IMR-90 (cell line): ENCODE measurements at regions not wholly inside any gene's neighbourhood (a gene's known extent, or its start where the extent isn't known, plus 50 kb on each side); places are given as distances from the start of the nearest gene placed in this dataset.

ENCODE experiments used
- ATAC-seq: fragments of 200-7000 bp; cut with Tn5 transposase; 2 replicates; pipeline ENCODE4 v1.9.1; 2020; ENCODE audit warnings: low read depth, mild to moderate bottlenecking, moderate library complexity
- BruUV-seq: library from RNA; stranded (reverse); fragments of 400-500 nt; replicated peaks from 2 replicates; lab custom pipeline; 2021; lab: Mats Ljungman, UMichigan
- CTCF ChIA-PET: fragments of 300-600 bp; formaldehyde crosslinking; extraction: SDS; loops from one replicate; lab custom pipeline; 2021; ENCODE audit warnings: antibody characterized with exemption; lab: Yijun Ruan, JAX
- POLR2A ChIA-PET: fragments of 300-600 bp; sonication (Branson Sonifier 250); formaldehyde crosslinking; loops from one replicate; lab custom pipeline; 2022; ENCODE audit warnings: antibody characterized with exemption; ENCODE audit not compliant: unreplicated experiment; lab: Charles Lee
- DNase-seq: peaks from one replicate; pipeline ENCODE4 v3.0.0; 2013
- H2AFZ ChIP-seq: replicated peaks from 2 replicates; pipeline ENCODE3; 2013; ENCODE audit warnings: low read length, mild to moderate bottlenecking; ENCODE audit not compliant: poor library complexity
- H2AK5ac ChIP-seq: 2 replicates; pipeline ENCODE4 v1.6.1; 2013; ENCODE audit warnings: low read depth, low read length, inconsistent platforms
- H2AK9ac ChIP-seq: replicated peaks from 2 replicates; pipeline ENCODE3; 2013; ENCODE audit warnings: mild to moderate bottlenecking, low read depth, low read length, moderate library complexity; ENCODE audit not compliant: poor library complexity
- H2BK120ac ChIP-seq: 2 replicates; pipeline ENCODE4 v1.6.1; 2013; ENCODE audit warnings: low read depth, low read length, inconsistent platforms
- H2BK15ac ChIP-seq: 3 replicates; pipeline ENCODE4 v1.6.1; 2013; ENCODE audit warnings: low read depth, low read length, inconsistent platforms
- H2BK20ac ChIP-seq: 2 replicates; pipeline ENCODE4 v1.6.1; 2013; ENCODE audit warnings: low read depth, mild to moderate bottlenecking, inconsistent platforms, low read length, moderate library complexity
- H2BK5ac ChIP-seq: 2 replicates; pipeline ENCODE4 v1.6.1; 2013; ENCODE audit warnings: mild to moderate bottlenecking, low read depth, low read length, inconsistent platforms; ENCODE audit not compliant: poor library complexity, severe bottlenecking
- H3K14ac ChIP-seq: replicated peaks from 2 replicates; pipeline ENCODE4 v1.6.1; 2013; ENCODE audit warnings: low read depth, low read length, inconsistent platforms
- H3K18ac ChIP-seq: 2 replicates; pipeline ENCODE4 v1.6.1; 2013; ENCODE audit warnings: low read depth, low read length, control low read depth
- H3K23ac ChIP-seq: 2 replicates; pipeline ENCODE4 v1.6.1; 2013; ENCODE audit warnings: low read depth, low read length, inconsistent platforms
- H3K27ac ChIP-seq: 2 replicates; pipeline ENCODE4 v1.5.1; 2013; ENCODE audit warnings: mild to moderate bottlenecking, control low read depth, low read length; ENCODE audit not compliant: insufficient read depth
- H3K27me3 ChIP-seq: 2 replicates; pipeline ENCODE4 v1.6.1; 2013; ENCODE audit warnings: low read length; ENCODE audit not compliant: control insufficient read depth, insufficient read depth
- H3K36me3 ChIP-seq: 2 replicates; pipeline ENCODE4 v1.6.1; 2013; ENCODE audit warnings: low read length, mixed read lengths; ENCODE audit not compliant: control insufficient read depth, insufficient read depth
- H3K4ac ChIP-seq: 2 replicates; pipeline ENCODE4 v1.6.1; 2013; ENCODE audit warnings: low read depth, low read length, inconsistent platforms
- H3K4me1 ChIP-seq: 2 replicates; pipeline ENCODE4 v1.6.1; 2013; ENCODE audit warnings: low read length, mixed read lengths; ENCODE audit not compliant: control insufficient read depth, insufficient read depth
- H3K4me2 ChIP-seq: 2 replicates; pipeline ENCODE4 v1.6.1; 2013; ENCODE audit warnings: low read depth, mild to moderate bottlenecking, control low read depth, low read length, moderate library complexity
- H3K4me3 ChIP-seq: 2 replicates; pipeline ENCODE4 v1.5.1; 2013; ENCODE audit warnings: low read depth, mild to moderate bottlenecking, control low read depth, low read length, moderate library complexity; ENCODE audit not compliant: insufficient read depth
- H3K56ac ChIP-seq: 2 replicates; pipeline ENCODE4 v1.6.1; 2013; ENCODE audit warnings: low read length, inconsistent platforms; ENCODE audit not compliant: insufficient read depth; ENCODE audit errors: extremely low read depth
- H3K79me1 ChIP-seq, 2 experiments: 2 replicates each; pipeline ENCODE4 v1.6.1; 2013; ENCODE audit warnings: low read length in 2 of 2, inconsistent platforms in 1 of 2, low read depth in 1 of 2
- H3K9ac ChIP-seq: 2 replicates; pipeline ENCODE4 v1.6.1; 2013; ENCODE audit warnings: low read depth, low read length, control low read depth
- H3K9me1 ChIP-seq: 2 replicates; pipeline ENCODE4 v1.6.1; 2013; ENCODE audit warnings: low read length, inconsistent platforms; ENCODE audit not compliant: insufficient read depth
- H3K9me3 ChIP-seq: 2 replicates; pipeline ENCODE4 v1.6.1; 2013; ENCODE audit warnings: low read length; ENCODE audit not compliant: control insufficient read depth, insufficient read depth
- H4K20me1 ChIP-seq: 2 replicates; pipeline ENCODE4 v1.6.1; 2013; ENCODE audit warnings: low read length, inconsistent platforms; ENCODE audit not compliant: insufficient read depth
- H4K5ac ChIP-seq: 2 replicates; pipeline ENCODE4 v1.6.1; 2013; ENCODE audit warnings: mild to moderate bottlenecking, low read depth, low read length, control low read depth
- H4K8ac ChIP-seq, 2 experiments: 2 replicates each; pipeline ENCODE4 v1.6.1; 2013; ENCODE audit warnings: low read depth in 2 of 2, low read length in 2 of 2, control low read depth in 1 of 2, inconsistent platforms in 1 of 2
- H4K91ac ChIP-seq: 2 replicates; pipeline ENCODE4 v1.6.1; 2013; ENCODE audit warnings: low read depth, low read length, inconsistent platforms; ENCODE audit not compliant: insufficient read depth
- FOS ChIP-seq: fragments of 150-350 bp; IDR thresholded peaks from 2 replicates; pipeline ENCODE4 v1.6.1; 2016; ENCODE audit warnings: low read depth, low read length
- MAFK ChIP-seq: IDR thresholded peaks from 2 replicates; pipeline ENCODE4 v1.6.1; 2012; ENCODE audit warnings: low read depth, low read length, improper control_type of control experiment
- WGBS, 2 experiments: methylation state at CpG; one replicate each; pipeline versions ENCODE4 v1.1.5 to v1.1.7; 2013; ENCODE audit warnings: missing lambda C conversion rate in 2 of 2; ENCODE audit not compliant: insufficient read length in 1 of 2; ENCODE audit errors: extremely low coverage in 2 of 2; 5-methylcytosine and 5-hydroxymethylcytosine counted together
- dilution Hi-C: fragments of 300-500 bp; cut with HindIII; formaldehyde crosslinking; loops from one replicate; pipeline ENCODE4 v1.14.3; 2018; ENCODE audit warnings: low sequenced_read_pairs; ENCODE audit not compliant: unreplicated experiment
- in situ Hi-C: fragments of 300-500 bp; cut with MboI; formaldehyde crosslinking; loops from 3 replicates; pipeline ENCODE4 v1.14.3; 2019; ENCODE audit warnings: low sequenced_read_pairs, inconsistent platforms, mixed read lengths
- intact Hi-C: fragments of 100-400 bp; cut with micrococcal nuclease; formaldehyde crosslinking; loops from 2 replicates; pipeline ENCODE4 v1.10.0; 2022

- Histone ChIP-seq H2AFZ (no peak overlapping the region), H3K27me3 (no peaks in the 10 kb centered on the region), H4K91ac (no peak overlapping the region), H3K23ac (no peak overlapping the region), H3K9me3 (peaks cover 4% of the 10 kb centered on the region), H4K8ac (no peak overlapping the region), H3K14ac (no peak overlapping the region), H3K56ac (no peak overlapping the region), H4K20me1 (no peaks in the 10 kb centered on the region), H3K36me3 (no peaks in the 10 kb centered on the region), H3K27ac (no peak overlapping the region), H2AK9ac (no peak overlapping the region), H2BK120ac (no peak overlapping the region), H3K79me1 (no peaks in the 10 kb centered on the region), H3K4me1 (no peaks in the 10 kb centered on the region), H2AK5ac (no peak overlapping the region), H3K9ac (no peak overlapping the region), H3K4me2 (no peak overlapping the region), H3K18ac (no peak overlapping the region), H4K5ac (no peak overlapping the region), H3K4me3 (no peak overlapping the region), H2BK20ac (no peak overlapping the region), H3K9me1 (no peaks in the 10 kb centered on the region), H2BK5ac (no peak overlapping the region), H2BK15ac (no peak overlapping the region), H3K4ac (no peak overlapping the region)
- no TSS peak for BruUV-seq
- in situ Hi-C loops (no loop called here), dilution Hi-C loops (no loop called here), intact Hi-C loops (no loop called here)
- TF ChIP-seq MAFK (peak; percentile 47), FOS (no peak)
- ATAC-seq = no peak
- DNase-seq = no peak
- no CpG with 5 or more reads among the region's 5 CpGs for WGBS, 2 experiments
- ChIA-PET POLR2A (no interaction called here), CTCF (no interaction called here)
Measured at GRCh38 chr2:107553539-107553938, 273.2 kb upstream of the RGPD4 start.
